Mucosa of rectum (tissue), 2 donors: ENCODE measurements at regions not wholly inside any gene's neighbourhood (a gene's known extent, or its start where the extent isn't known, plus 50 kb on each side); places are given as distances from the start of the nearest gene placed in this dataset.

Source experiments
- H3K27ac ChIP-seq, 2 donors: one replicate each; pipeline ENCODE4 v1.7.0; 2013; ENCODE audit warnings: inconsistent platforms in 2 of 2, low read depth in 2 of 2, low read length in 2 of 2
- H3K27me3 ChIP-seq, 2 donors: one replicate each; pipeline ENCODE4 v1.7.0; 2013; ENCODE audit warnings: low read length in 2 of 2; ENCODE audit not compliant: control insufficient read depth in 2 of 2, insufficient read depth in 2 of 2
- H3K36me3 ChIP-seq, 2 donors: one replicate each; pipeline ENCODE4 v1.7.0; 2013; ENCODE audit warnings: low read length in 2 of 2; ENCODE audit not compliant: control insufficient read depth in 2 of 2, insufficient read depth in 2 of 2
- H3K4me1 ChIP-seq, 2 donors: one replicate each; pipeline ENCODE4 v1.7.0; 2013; ENCODE audit warnings: low read length in 2 of 2, mild to moderate bottlenecking in 1 of 2; ENCODE audit not compliant: control insufficient read depth in 2 of 2, insufficient read depth in 2 of 2
- H3K4me3 ChIP-seq, 2 donors: one replicate each; pipeline ENCODE4 v1.7.0; 2013; ENCODE audit warnings: low read length in 2 of 2
- H3K9ac ChIP-seq, 2 donors: one replicate each; pipeline ENCODE4 v1.7.0; 2013; ENCODE audit warnings: low read length in 2 of 2, low read depth in 1 of 2, mild to moderate bottlenecking in 1 of 2
- H3K9me3 ChIP-seq, 2 donors: one replicate each; pipeline ENCODE4 v1.7.0; 2013; ENCODE audit warnings: low read length in 2 of 2; ENCODE audit not compliant: control insufficient read depth in 2 of 2
- donor health status: healthy.
- donor health status: Normal muscosa, but diverticular disease.

GRCh38 chr2:14235667-14236066 is 396.9 kb upstream of the LRATD1 start:
- no peaks in the 10 kb centered on the region for H3K27me3 ChIP-seq
- no peaks in the 10 kb centered on the region for H3K36me3 ChIP-seq
- no peak overlapping the region for H3K9ac ChIP-seq
- no peaks in the 10 kb centered on the region for H3K4me1 ChIP-seq
- no peaks in the 10 kb centered on the region for H3K9me3 ChIP-seq
- H3K4me3 ChIP-seq, result no peak overlapping the region
- H3K27ac ChIP-seq, result no peak overlapping the region

- Histone ChIP-seq H3K27ac (no peak overlapping the region), H3K4me1 (no peaks in the 10 kb centered on the region), H3K27me3 (no peaks in the 10 kb centered on the region), H3K9ac (no peak overlapping the region), H3K9me3 (no peaks in the 10 kb centered on the region), H3K36me3 (no peaks in the 10 kb centered on the region), H3K4me3 (no peak overlapping the region)
Measured at GRCh38 chr2:14237902-14238301, 394.6 kb upstream of the LRATD1 start.

- no peaks in the 10 kb centered on the region for H3K9me3 ChIP-seq
- H3K36me3 ChIP-seq, result no peaks in the 10 kb centered on the region
- no peaks in the 10 kb centered on the region for H3K4me1 ChIP-seq
- H3K4me3 ChIP-seq, result no peak overlapping the region
- H3K9ac ChIP-seq, result no peak overlapping the region
- no peaks in the 10 kb centered on the region for H3K27me3 ChIP-seq
- no peak overlapping the region for H3K27ac ChIP-seq
Measured at GRCh38 chr2:14239605-14240004, 392.9 kb upstream of the LRATD1 start.

- Histone ChIP-seq H3K9ac (no peak overlapping the region), H3K27me3 (no peaks in the 10 kb centered on the region), H3K9me3 (no peaks in the 10 kb centered on the region), H3K4me1 (no peaks in the 10 kb centered on the region), H3K27ac (no peak overlapping the region), H3K36me3 (no peaks in the 10 kb centered on the region), H3K4me3 (no peak overlapping the region)
Measured at GRCh38 chr2:14240868-14241267, 391.6 kb upstream of the LRATD1 start.

- no peaks in the 10 kb centered on the region for H3K27me3 ChIP-seq
- no peaks in the 10 kb centered on the region for H3K9me3 ChIP-seq
- no peak overlapping the region for H3K4me3 ChIP-seq
- no peaks in the 10 kb centered on the region for H3K4me1 ChIP-seq
- no peak overlapping the region for H3K9ac ChIP-seq
- H3K27ac ChIP-seq, result no peak overlapping the region
- H3K36me3 ChIP-seq, result no peaks in the 10 kb centered on the region
Measured at GRCh38 chr2:14245901-14246300, 386.6 kb upstream of the LRATD1 start.

GRCh38 chr2:14255135-14255820 is 377.2 kb upstream of the LRATD1 start:
- Histone ChIP-seq H3K27ac (no peak overlapping the region), H3K9me3 (no peaks in the 10 kb centered on the region), H3K36me3 (no peaks in the 10 kb centered on the region), H3K9ac (no peak overlapping the region), H3K27me3 (no peaks in the 10 kb centered on the region), H3K4me3 (no peak overlapping the region), H3K4me1 (no peaks in the 10 kb centered on the region)

GRCh38 chr2:14256890-14257289 is 375.6 kb upstream of the LRATD1 start:
- H3K27ac ChIP-seq, result no peak overlapping the region
- no peaks in the 10 kb centered on the region for H3K9me3 ChIP-seq
- no peaks in the 10 kb centered on the region for H3K27me3 ChIP-seq
- H3K36me3 ChIP-seq, result no peaks in the 10 kb centered on the region
- no peak overlapping the region for H3K9ac ChIP-seq
- H3K4me3 ChIP-seq, result no peak overlapping the region
- no peaks in the 10 kb centered on the region for H3K4me1 ChIP-seq

- no peaks in the 10 kb centered on the region for H3K36me3 ChIP-seq
- no peak overlapping the region for H3K9ac ChIP-seq
- H3K27me3 ChIP-seq, result no peaks in the 10 kb centered on the region
- no peaks in the 10 kb centered on the region for H3K4me1 ChIP-seq
- no peak overlapping the region for H3K27ac ChIP-seq
- no peak overlapping the region for H3K4me3 ChIP-seq
- H3K9me3 ChIP-seq, result no peaks in the 10 kb centered on the region
Measured at GRCh38 chr2:14257801-14258507, 374.6 kb upstream of the LRATD1 start.

GRCh38 chr2:14261771-14262170 is 370.7 kb upstream of the LRATD1 start:
- no peaks in the 10 kb centered on the region for H3K9me3 ChIP-seq
- no peaks in the 10 kb centered on the region for H3K36me3 ChIP-seq
- no peaks in the 10 kb centered on the region for H3K27me3 ChIP-seq
- H3K27ac ChIP-seq, result no peak overlapping the region
- H3K9ac ChIP-seq, result no peak overlapping the region
- no peak overlapping the region for H3K4me3 ChIP-seq
- H3K4me1 ChIP-seq, result no peaks in the 10 kb centered on the region

GRCh38 chr2:14263053-14263452 is 369.5 kb upstream of the LRATD1 start:
- Histone ChIP-seq H3K9ac (no peak overlapping the region), H3K4me1 (no peaks in the 10 kb centered on the region), H3K4me3 (no peak overlapping the region), H3K9me3 (no peaks in the 10 kb centered on the region), H3K27ac (no peak overlapping the region), H3K27me3 (no peaks in the 10 kb centered on the region), H3K36me3 (no peaks in the 10 kb centered on the region)
